HFFc6 (cell line): ENCODE measurements at regions not wholly inside any gene's neighbourhood (a gene's known extent, or its start where the extent isn't known, plus 50 kb on each side); places are given as distances from the start of the nearest gene placed in this dataset.

Experiments used
- DNase-seq: peaks from one replicate; pipeline ENCODE4 v3.0.0-alpha.2; 2018
- H3K27ac Mint-ChIP-seq: 2 replicates; pipeline ENCODE4 v1.8.0; 2020; ENCODE audit warnings: mild to moderate bottlenecking, mixed read lengths
- H3K27me3 Mint-ChIP-seq: 2 replicates; pipeline ENCODE4 v1.8.0; 2021; ENCODE audit warnings: mild to moderate bottlenecking, moderate library complexity, mixed read lengths; ENCODE audit not compliant: insufficient read depth
- H3K36me3 Mint-ChIP-seq: 2 replicates; pipeline ENCODE4 v1.8.0; 2021; ENCODE audit warnings: low read depth, mixed read lengths
- H3K4me1 Mint-ChIP-seq: 2 replicates; pipeline ENCODE4 v1.8.0; 2020; ENCODE audit warnings: low read depth, mixed read lengths
- H3K4me3 Mint-ChIP-seq: 2 replicates; pipeline ENCODE4 v1.8.0; 2020; ENCODE audit warnings: mild to moderate bottlenecking, moderate library complexity, mixed read lengths
- H3K9me3 Mint-ChIP-seq: 2 replicates; pipeline ENCODE4 v1.8.0; 2020; ENCODE audit warnings: mild to moderate bottlenecking, mixed read lengths
- CTCF ChIP-seq: fragments of 200-600 bp; sonication (generic); IDR thresholded peaks from 2 replicates; pipeline ENCODE4 v1.5.0; 2021; ENCODE audit warnings: antibody characterized with exemption, mild to moderate bottlenecking

DNA sequence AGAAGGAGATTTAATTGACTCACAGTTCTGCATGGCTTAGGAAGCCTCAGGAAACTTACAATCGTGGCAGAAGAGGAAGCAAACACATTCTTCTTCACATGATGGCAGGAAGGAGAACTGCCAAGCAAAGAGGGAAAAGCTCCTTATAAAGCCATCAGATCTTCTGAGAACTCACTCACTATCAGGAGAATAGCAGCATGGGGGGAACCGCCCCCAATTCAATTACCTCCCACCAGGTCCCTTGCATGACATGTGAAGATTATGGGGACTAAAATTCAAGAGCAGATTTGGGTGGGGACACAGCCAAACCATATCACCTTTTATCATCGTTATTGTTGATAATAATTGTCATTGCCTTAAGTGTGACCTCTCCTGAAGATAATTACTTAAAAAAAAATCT lies 197.9 kb upstream of the SLC14A2 start:
- no peak for TF ChIP-seq CTCF
- Mint-ChIP-seq H3K4me3 (no peak overlapping the region), H3K36me3 (no peaks in the 10 kb centered on the region), H3K9me3 (no peaks in the 10 kb centered on the region), H3K27me3 (peaks cover 9% of the 10 kb centered on the region; the same call in 1 of the 2 replicates), H3K4me1 (no peaks in the 10 kb centered on the region), H3K27ac (no peak overlapping the region)
- DNase-seq: no peak

DNA sequence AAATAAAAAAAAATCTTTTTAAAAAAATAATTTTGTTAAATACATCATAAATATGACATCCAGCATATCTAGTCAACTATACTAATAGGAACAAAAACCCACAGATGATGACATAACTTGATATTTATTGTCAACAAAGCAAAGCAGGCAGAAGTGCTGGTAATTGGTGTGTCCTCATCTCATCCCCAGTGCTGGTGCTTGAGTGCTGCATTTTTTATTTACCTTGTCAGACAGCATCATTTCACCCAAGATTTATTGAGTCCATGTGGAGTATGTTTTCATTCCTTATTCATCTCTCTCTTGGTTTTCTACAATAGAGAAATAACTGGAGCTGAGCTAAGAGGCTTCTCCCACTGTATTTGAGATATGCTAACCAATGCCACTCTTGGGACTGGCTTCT lies 191.6 kb upstream of the SLC14A2 start:
- Mint-ChIP-seq H3K27ac (no peak overlapping the region), H3K4me1 (no peaks in the 10 kb centered on the region), H3K36me3 (no peaks in the 10 kb centered on the region), H3K27me3 (peaks cover 10% of the 10 kb centered on the region; the same call in 1 of the 2 replicates), H3K4me3 (no peak overlapping the region), H3K9me3 (no peaks in the 10 kb centered on the region)
- no peak for TF ChIP-seq CTCF
- DNase-seq: no peak

DNA sequence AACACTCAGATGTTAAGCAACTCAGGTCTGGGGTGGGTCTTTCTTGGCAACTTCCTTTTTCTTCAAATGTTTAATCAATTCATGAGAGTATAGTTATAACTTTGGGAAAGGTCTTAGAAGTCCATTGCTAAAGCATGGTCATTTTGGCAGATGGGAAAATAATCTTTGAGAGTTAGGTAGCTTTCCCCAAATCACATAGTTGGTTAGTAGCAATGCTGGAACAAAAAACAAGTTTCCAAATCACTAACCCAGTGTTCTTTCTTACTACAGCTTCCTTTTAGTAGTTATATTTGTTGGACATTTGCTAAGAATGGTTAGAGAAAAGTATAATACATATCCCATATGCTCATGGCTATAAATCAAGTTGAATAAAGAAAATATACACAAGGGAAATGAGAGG lies 185.2 kb upstream of the SLC14A2 start:
- H3K27me3 Mint-ChIP-seq: peaks cover 4% of the 10 kb centered on the region; the same call in 1 of the 2 replicates
- H3K36me3 Mint-ChIP-seq: no peaks in the 10 kb centered on the region
- H3K4me1 Mint-ChIP-seq: no peaks in the 10 kb centered on the region

DNA sequence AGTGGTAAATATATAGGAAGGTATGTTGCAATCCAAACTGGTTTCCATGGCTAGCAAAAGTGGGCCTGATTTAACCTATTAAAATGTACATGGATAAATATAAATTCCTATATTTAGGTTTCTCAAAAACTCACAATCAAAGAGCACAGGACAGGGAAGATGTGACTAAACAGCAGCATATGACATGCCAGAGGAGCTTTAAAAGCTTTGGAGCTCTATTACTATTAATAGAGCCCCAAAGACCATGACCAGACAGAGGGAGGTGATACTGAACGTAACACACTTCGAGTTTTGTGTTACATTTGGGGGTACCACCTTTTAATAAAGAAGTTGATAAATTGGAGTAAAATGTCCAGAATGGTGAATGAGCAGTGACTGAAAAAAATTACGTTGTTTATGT lies 179.5 kb upstream of the SLC14A2 start:
- Mint-ChIP-seq H3K9me3 (no peaks in the 10 kb centered on the region), H3K36me3 (no peaks in the 10 kb centered on the region), H3K27me3 (no peaks in the 10 kb centered on the region; the same call in 1 of the 2 replicates), H3K4me1 (no peaks in the 10 kb centered on the region), H3K27ac (no peak overlapping the region), H3K4me3 (no peak overlapping the region)
- no peak for TF ChIP-seq CTCF
- DNase-seq: no peak

More for the DNA sequence above, 185.2 kb upstream of the SLC14A2 start:
- Mint-ChIP-seq H3K9me3 (no peaks in the 10 kb centered on the region), H3K4me3 (no peak overlapping the region), H3K27ac (no peak overlapping the region)
- no peak for TF ChIP-seq CTCF
- DNase-seq: no peak

DNA sequence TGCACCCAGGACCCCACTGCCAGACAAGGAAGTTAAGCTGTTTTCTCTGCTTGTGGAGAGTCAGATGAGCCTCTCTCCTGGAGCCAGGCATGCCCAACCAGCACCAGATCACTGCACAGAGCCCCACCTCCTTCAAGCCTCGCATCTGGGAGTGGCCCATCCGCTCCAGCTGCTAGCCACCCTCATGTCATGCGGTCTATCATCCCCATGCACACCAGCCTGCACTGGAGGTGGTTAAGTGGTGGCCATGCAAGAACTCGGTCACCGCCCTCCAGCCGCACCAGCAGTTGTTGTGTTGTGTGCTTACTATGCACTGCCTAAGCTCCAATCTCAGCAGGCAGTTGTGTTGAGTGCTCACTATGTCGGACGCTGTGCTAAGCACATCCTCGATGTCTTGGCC lies 177.9 kb upstream of the SLC14A2 start:
- no peaks in the 10 kb centered on the region for H3K9me3 Mint-ChIP-seq
- no peak overlapping the region for H3K4me3 Mint-ChIP-seq
- H3K4me1 Mint-ChIP-seq: no peaks in the 10 kb centered on the region
- no peak for DNase-seq
- no peaks in the 10 kb centered on the region for H3K36me3 Mint-ChIP-seq
- H3K27me3 Mint-ChIP-seq: no peaks in the 10 kb centered on the region; the same call in 1 of the 2 replicates
- no peak overlapping the region for H3K27ac Mint-ChIP-seq
- TF ChIP-seq CTCF: no peak
